Vagina (tissue), 2 donors: ENCODE measurements at regions not wholly inside any gene's neighbourhood (a gene's known extent, or its start where the extent isn't known, plus 50 kb on each side); places are given as distances from the start of the nearest gene placed in this dataset.

ENCODE experiments used
- DNase-seq, 2 donors: peaks; one replicate each; pipeline ENCODE4 v3.0.0-alpha.2; 2017; ENCODE audit errors: extremely low spot score in 2 of 2
- H3K27ac ChIP-seq: fragments of 200-600 bp; sonication (generic); one replicate; pipeline ENCODE4 v1.5.1; 2019
- H3K27me3 ChIP-seq: fragments of 200-600 bp; sonication (generic); one replicate; pipeline ENCODE4 v1.5.1; 2019
- H3K36me3 ChIP-seq, 2 donors: fragments of 200-600 bp; sonication (generic); one replicate each; pipeline ENCODE4 v1.5.1; 2017 to 2019
- H3K4me1 ChIP-seq: fragments of 200-600 bp; sonication (generic); one replicate; pipeline ENCODE4 v1.5.1; 2019
- H3K4me3 ChIP-seq, 2 donors: fragments of 200-600 bp; sonication (generic); 1 replicate in 1 of 2; 2 replicates in 1 of 2; pipeline ENCODE4 v1.5.1; 2016 to 2019
- H3K9me3 ChIP-seq: fragments of 200-600 bp; sonication (generic); one replicate; pipeline ENCODE4 v1.5.1; 2019
- POLR2A ChIP-seq, 2 donors: fragments of 450-650 bp; IDR thresholded peaks; one replicate each; pipeline ENCODE4 v1.6.1; 2017; ENCODE audit warnings: antibody characterized with exemption in 2 of 2, mild to moderate bottlenecking in 2 of 2, moderate library complexity in 2 of 2
- POLR2AphosphoS5 ChIP-seq, 2 donors: sonication (generic); formaldehyde crosslinking; IDR thresholded peaks; one replicate each; pipeline ENCODE4 v1.9.0; 2017; ENCODE audit warnings: antibody characterized with exemption in 2 of 2, mild to moderate bottlenecking in 2 of 2, low read depth in 1 of 2; ENCODE audit not compliant: insufficient read depth in 1 of 2
- intact Hi-C: fragments of 100-400 bp; cut with DNase I; formaldehyde crosslinking; loops from one replicate; pipeline ENCODE4 v1.15.1; 2023
- TF ChIP-seq, protein P1 (sequence below), 3 experiments: fragments of 450-650 bp in 2 of 3; fragments of 200-600 bp in 1 of 3; sonication (generic) in 1 of 3; IDR thresholded peaks; one replicate each; pipeline ENCODE4 v1.5.1; 2017 to 2019; ENCODE audit warnings: antibody characterized with exemption in 3 of 3, mild to moderate bottlenecking in 2 of 3, moderate library complexity in 2 of 3

GRCh38 chr1:193569983-193570269 lies 383.5 kb upstream of the B3GALT2 start:
- no peaks in the 10 kb centered on the region for H3K4me1 ChIP-seq
- intact Hi-C loops: no loop called here
- no peak overlapping the region for H3K27ac ChIP-seq
- H3K9me3 ChIP-seq: no peaks in the 10 kb centered on the region
- TF ChIP-seq POLR2AphosphoS5 (IDR thresholded peaks at IDR 0.05; ENCODE audit: insufficient read depth in 1 of 2, low read depth in 1 of 2): no peak
- TF ChIP-seq, protein P1, sequence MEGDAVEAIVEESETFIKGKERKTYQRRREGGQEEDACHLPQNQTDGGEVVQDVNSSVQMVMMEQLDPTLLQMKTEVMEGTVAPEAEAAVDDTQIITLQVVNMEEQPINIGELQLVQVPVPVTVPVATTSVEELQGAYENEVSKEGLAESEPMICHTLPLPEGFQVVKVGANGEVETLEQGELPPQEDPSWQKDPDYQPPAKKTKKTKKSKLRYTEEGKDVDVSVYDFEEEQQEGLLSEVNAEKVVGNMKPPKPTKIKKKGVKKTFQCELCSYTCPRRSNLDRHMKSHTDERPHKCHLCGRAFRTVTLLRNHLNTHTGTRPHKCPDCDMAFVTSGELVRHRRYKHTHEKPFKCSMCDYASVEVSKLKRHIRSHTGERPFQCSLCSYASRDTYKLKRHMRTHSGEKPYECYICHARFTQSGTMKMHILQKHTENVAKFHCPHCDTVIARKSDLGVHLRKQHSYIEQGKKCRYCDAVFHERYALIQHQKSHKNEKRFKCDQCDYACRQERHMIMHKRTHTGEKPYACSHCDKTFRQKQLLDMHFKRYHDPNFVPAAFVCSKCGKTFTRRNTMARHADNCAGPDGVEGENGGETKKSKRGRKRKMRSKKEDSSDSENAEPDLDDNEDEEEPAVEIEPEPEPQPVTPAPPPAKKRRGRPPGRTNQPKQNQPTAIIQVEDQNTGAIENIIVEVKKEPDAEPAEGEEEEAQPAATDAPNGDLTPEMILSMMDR (IDR thresholded peaks at IDR 0.05): no peak
- no peak for TF ChIP-seq POLR2A (IDR thresholded peaks at IDR 0.05)
- no peaks in the 10 kb centered on the region for H3K27me3 ChIP-seq
- H3K4me3 ChIP-seq: no peak overlapping the region
- H3K36me3 ChIP-seq: no peaks in the 10 kb centered on the region
- no peak for DNase-seq

GRCh38 chr1:193569096-193569982 lies 382.9 kb upstream of the B3GALT2 start:
- no peak for DNase-seq
- TF ChIP-seq POLR2AphosphoS5 (IDR thresholded peaks at IDR 0.05; ENCODE audit: insufficient read depth in 1 of 2, low read depth in 1 of 2) (no peak), POLR2A (IDR thresholded peaks at IDR 0.05) (no peak)
- TF ChIP-seq, protein P1 (IDR thresholded peaks at IDR 0.05): no peak

DNA sequence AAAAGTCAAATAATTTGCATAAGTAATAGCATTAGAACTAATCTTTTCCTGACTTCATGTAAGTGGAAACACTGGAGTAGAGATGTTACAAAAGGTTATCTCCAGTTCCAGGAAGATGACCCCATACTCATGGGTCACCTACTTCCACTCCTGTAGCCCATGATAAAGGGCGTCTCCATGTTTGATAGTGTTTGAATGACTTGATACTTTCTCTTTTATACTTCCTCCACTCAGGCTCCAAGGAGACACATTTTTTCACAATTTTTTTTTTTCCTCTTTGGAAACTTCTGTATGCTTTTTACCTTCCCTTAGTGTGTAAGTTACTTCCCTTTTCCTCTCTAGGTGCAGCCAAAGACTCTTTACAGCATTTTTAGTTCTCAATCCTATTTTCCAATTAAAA lies 382.1 kb upstream of the B3GALT2 start:
- H3K27me3 ChIP-seq: no peaks in the 10 kb centered on the region
- intact Hi-C loops: no loop called here
- no peaks in the 10 kb centered on the region for H3K36me3 ChIP-seq
- no peak for DNase-seq
- no peak overlapping the region for H3K4me3 ChIP-seq
- no peak overlapping the region for H3K27ac ChIP-seq
- TF ChIP-seq POLR2A (IDR thresholded peaks at IDR 0.05): no peak
- TF ChIP-seq, protein P1 (IDR thresholded peaks at IDR 0.05): no peak
- no peak for TF ChIP-seq POLR2AphosphoS5 (IDR thresholded peaks at IDR 0.05; ENCODE audit: insufficient read depth in 1 of 2, low read depth in 1 of 2)
- H3K9me3 ChIP-seq: no peaks in the 10 kb centered on the region
- no peaks in the 10 kb centered on the region for H3K4me1 ChIP-seq

More at GRCh38 chr1:193569096-193569982, 382.9 kb upstream of the B3GALT2 start:
- no peaks in the 10 kb centered on the region for H3K27me3 ChIP-seq
- no peaks in the 10 kb centered on the region for H3K9me3 ChIP-seq
- no peaks in the 10 kb centered on the region for H3K36me3 ChIP-seq
- H3K27ac ChIP-seq: no peak overlapping the region
- H3K4me3 ChIP-seq: no peak overlapping the region
- no peaks in the 10 kb centered on the region for H3K4me1 ChIP-seq
- intact Hi-C loops: no loop called here

DNA sequence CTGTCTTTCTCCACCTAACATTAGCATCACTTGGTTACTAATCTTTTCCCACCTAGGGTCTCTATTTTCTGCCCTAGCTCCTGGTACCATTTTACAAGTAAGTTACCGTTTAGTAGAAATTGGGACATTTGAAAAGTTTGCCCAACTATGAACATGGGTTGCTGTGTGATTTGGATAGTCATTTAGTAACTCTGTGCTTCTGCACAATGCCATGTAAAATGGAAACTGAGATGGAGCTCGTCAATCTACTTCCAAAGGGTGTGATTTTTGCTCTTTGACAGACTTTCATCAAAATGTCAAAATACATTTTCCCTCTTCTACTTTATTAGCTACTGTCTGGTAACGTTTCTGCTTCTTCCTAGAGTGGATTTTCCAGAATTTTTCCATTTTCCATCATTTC lies 381.5 kb upstream of the B3GALT2 start:
- H3K9me3 ChIP-seq: no peaks in the 10 kb centered on the region
- H3K4me3 ChIP-seq: no peak overlapping the region
- no peak overlapping the region for H3K27ac ChIP-seq
- DNase-seq: no peak
- H3K4me1 ChIP-seq: no peaks in the 10 kb centered on the region
- no peaks in the 10 kb centered on the region for H3K27me3 ChIP-seq
- no peak for TF ChIP-seq POLR2A (IDR thresholded peaks at IDR 0.05)
- TF ChIP-seq POLR2AphosphoS5 (IDR thresholded peaks at IDR 0.05; ENCODE audit: insufficient read depth in 1 of 2, low read depth in 1 of 2): no peak
- TF ChIP-seq, protein P1 (IDR thresholded peaks at IDR 0.05): no peak
- H3K36me3 ChIP-seq: no peaks in the 10 kb centered on the region
- intact Hi-C loops: no loop called here

GRCh38 chr1:193566735-193567134 lies 380.3 kb upstream of the B3GALT2 start:
- Histone ChIP-seq H3K36me3 (no peaks in the 10 kb centered on the region), H3K27ac (no peak overlapping the region), H3K9me3 (no peaks in the 10 kb centered on the region), H3K4me1 (no peaks in the 10 kb centered on the region), H3K27me3 (no peaks in the 10 kb centered on the region), H3K4me3 (no peak overlapping the region)
- intact Hi-C loops: no loop called here
- TF ChIP-seq POLR2A (IDR thresholded peaks at IDR 0.05): no peak
- no peak for TF ChIP-seq POLR2AphosphoS5 (IDR thresholded peaks at IDR 0.05; ENCODE audit: insufficient read depth in 1 of 2, low read depth in 1 of 2)
- TF ChIP-seq, protein P1 (IDR thresholded peaks at IDR 0.05): no peak
- no peak for DNase-seq
